MM.1S (cell line): ENCODE measurements at regions not wholly inside any gene's neighbourhood (a gene's known extent, or its start where the extent isn't known, plus 50 kb on each side); places are given as distances from the start of the nearest gene placed in this dataset.

ENCODE experiments used
- DNase-seq: peaks from one replicate; pipeline ENCODE4 v3.0.0-alpha.2; 2015
- H2AFZ ChIP-seq: fragments of 300-600 bp; sonication (generic); 2 replicates; pipeline ENCODE4 v1.6.0; 2016; ENCODE audit warnings: antibody characterized with exemption, low read length
- H3F3A ChIP-seq: fragments of 300-600 bp; sonication (generic); 2 replicates; pipeline ENCODE4 v1.6.1; 2016; ENCODE audit warnings: mild to moderate bottlenecking, antibody characterized with exemption, low read length, moderate library complexity, mixed read lengths; ENCODE audit not compliant: insufficient read depth
- H3K27ac ChIP-seq: fragments of 300-600 bp; sonication (generic); 2 replicates; pipeline ENCODE4 v1.5.1; 2016; ENCODE audit warnings: mild to moderate bottlenecking, low read length
- H3K27me3 ChIP-seq: fragments of 300-600 bp; sonication (generic); replicated peaks from 2 replicates; pipeline ENCODE4 v1.6.0; 2016; ENCODE audit warnings: low read length; ENCODE audit not compliant: insufficient read depth
- H3K36me3 ChIP-seq: fragments of 300-600 bp; sonication (generic); replicated peaks from 2 replicates; pipeline ENCODE4 v1.6.1; 2016; ENCODE audit warnings: mild to moderate bottlenecking, low read length, mixed read lengths; ENCODE audit not compliant: insufficient read depth
- H3K4me1 ChIP-seq: fragments of 300-600 bp; sonication (generic); 2 replicates; pipeline ENCODE4 v1.6.1; 2016; ENCODE audit warnings: low read length, mixed read lengths
- H3K4me2 ChIP-seq: fragments of 300-600 bp; sonication (generic); 2 replicates; pipeline ENCODE4 v1.6.0; 2016; ENCODE audit warnings: low read depth, low read length
- H3K4me3 ChIP-seq: fragments of 300-600 bp; sonication (generic); 2 replicates; pipeline ENCODE4 v1.5.1; 2016; ENCODE audit warnings: low read length, mixed read lengths
- H3K79me2 ChIP-seq: fragments of 300-600 bp; sonication (generic); 2 replicates; pipeline ENCODE4 v1.6.1; 2016; ENCODE audit warnings: mixed run types, low read length, mixed read lengths
- H3K9ac ChIP-seq: fragments of 300-600 bp; sonication (generic); 2 replicates; pipeline ENCODE4 v1.6.1; 2016; ENCODE audit warnings: low read length, mixed read lengths
- H3K9me2 ChIP-seq: fragments of 300-600 bp; sonication (generic); replicated peaks from 2 replicates; pipeline ENCODE4 v1.6.1; 2016; ENCODE audit warnings: mild to moderate bottlenecking, low read length, mixed read lengths; ENCODE audit not compliant: insufficient read depth
- H3K9me3 ChIP-seq: fragments of 300-600 bp; sonication (generic); replicated peaks from 2 replicates; pipeline ENCODE4 v1.6.1; 2016; ENCODE audit warnings: mild to moderate bottlenecking, low read length, mixed read lengths; ENCODE audit not compliant: insufficient read depth
- H4K20me1 ChIP-seq: fragments of 300-600 bp; sonication (generic); 2 replicates; pipeline ENCODE4 v1.6.1; 2016; ENCODE audit warnings: mild to moderate bottlenecking, low read length, moderate library complexity, mixed read lengths; ENCODE audit not compliant: insufficient read depth
- EZH2 ChIP-seq: fragments of 300-600 bp; sonication (generic); optimal IDR thresholded peaks from 2 replicates; pipeline ENCODE3; 2017; ENCODE audit warnings: low read depth, mild to moderate bottlenecking, antibody characterized with exemption, low read length, mixed read lengths
- EZH2phosphoT487 ChIP-seq: fragments of 300-600 bp; sonication (generic); IDR thresholded peaks from 2 replicates; pipeline ENCODE4 v1.6.1; 2018; ENCODE audit warnings: antibody characterized with exemption, low read length
- TF ChIP-seq, protein P1 (sequence below): fragments of 300-600 bp; sonication (generic); IDR thresholded peaks from 2 replicates; pipeline ENCODE4 v1.5.1; 2016; ENCODE audit warnings: antibody characterized with exemption, low read length, mixed read lengths

DNA sequence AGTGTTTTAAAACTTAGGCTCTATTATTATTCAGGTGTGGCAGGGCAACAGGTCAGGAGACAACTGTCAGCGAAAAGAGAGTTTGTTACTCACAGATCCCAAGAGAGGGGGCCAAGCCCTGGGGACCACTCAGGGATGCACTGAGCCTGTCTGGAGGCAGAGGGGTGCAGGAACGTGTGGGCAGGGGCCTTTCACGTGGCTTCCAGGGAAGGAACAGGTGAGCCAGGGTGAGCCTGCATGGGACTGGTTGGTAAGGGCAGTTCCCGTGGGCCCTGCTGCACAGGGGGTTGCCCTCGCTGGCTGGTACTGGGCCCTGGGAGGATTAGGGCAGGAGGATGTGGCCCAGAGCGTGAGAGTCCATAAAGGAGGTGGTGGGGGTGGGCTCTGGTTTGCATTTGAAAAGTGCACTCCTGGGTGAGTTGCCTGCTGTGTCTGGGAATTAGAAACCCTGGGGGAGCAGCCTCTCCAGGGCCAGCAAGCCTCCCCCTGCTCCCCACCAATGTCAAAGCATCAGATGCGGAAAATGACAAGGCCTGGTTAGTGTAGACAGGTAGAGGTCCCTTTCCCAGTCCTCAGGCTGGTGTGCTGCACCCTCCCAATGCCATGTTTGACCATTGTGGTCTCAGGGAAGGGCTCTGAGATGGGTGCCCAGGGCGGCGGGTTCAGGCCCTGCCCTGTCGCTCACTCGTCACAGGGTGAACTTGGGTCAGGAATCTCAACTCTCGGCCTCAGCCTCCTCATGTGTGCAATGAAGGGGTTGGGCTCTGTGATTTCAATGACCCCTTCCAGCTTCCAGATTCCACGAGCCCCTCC, 127.4 kb upstream of the RPS6KA2 start:
- H3K4me2 ChIP-seq, result no peak overlapping the region
- H3K79me2 ChIP-seq, result no peaks in the 10 kb centered on the region
- no peaks in the 10 kb centered on the region for H3K9me2 ChIP-seq
- no peaks in the 10 kb centered on the region for H3K27me3 ChIP-seq
- no peaks in the 10 kb centered on the region for H4K20me1 ChIP-seq
- H2AFZ ChIP-seq, result no peak overlapping the region
- no peak overlapping the region for H3K27ac ChIP-seq
- H3K4me3 ChIP-seq, result no peak overlapping the region
- TF ChIP-seq EZH2 (no peak), EZH2phosphoT487 (no peak)
- TF ChIP-seq, protein P1, sequence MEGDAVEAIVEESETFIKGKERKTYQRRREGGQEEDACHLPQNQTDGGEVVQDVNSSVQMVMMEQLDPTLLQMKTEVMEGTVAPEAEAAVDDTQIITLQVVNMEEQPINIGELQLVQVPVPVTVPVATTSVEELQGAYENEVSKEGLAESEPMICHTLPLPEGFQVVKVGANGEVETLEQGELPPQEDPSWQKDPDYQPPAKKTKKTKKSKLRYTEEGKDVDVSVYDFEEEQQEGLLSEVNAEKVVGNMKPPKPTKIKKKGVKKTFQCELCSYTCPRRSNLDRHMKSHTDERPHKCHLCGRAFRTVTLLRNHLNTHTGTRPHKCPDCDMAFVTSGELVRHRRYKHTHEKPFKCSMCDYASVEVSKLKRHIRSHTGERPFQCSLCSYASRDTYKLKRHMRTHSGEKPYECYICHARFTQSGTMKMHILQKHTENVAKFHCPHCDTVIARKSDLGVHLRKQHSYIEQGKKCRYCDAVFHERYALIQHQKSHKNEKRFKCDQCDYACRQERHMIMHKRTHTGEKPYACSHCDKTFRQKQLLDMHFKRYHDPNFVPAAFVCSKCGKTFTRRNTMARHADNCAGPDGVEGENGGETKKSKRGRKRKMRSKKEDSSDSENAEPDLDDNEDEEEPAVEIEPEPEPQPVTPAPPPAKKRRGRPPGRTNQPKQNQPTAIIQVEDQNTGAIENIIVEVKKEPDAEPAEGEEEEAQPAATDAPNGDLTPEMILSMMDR, result no peak
- no peaks in the 10 kb centered on the region for H3K4me1 ChIP-seq
- no peak for DNase-seq
- no peaks in the 10 kb centered on the region for H3K9me3 ChIP-seq
- H3K9ac ChIP-seq, result no peak overlapping the region
- H3F3A ChIP-seq, result no peaks in the 10 kb centered on the region
- no peaks in the 10 kb centered on the region for H3K36me3 ChIP-seq

DNA sequence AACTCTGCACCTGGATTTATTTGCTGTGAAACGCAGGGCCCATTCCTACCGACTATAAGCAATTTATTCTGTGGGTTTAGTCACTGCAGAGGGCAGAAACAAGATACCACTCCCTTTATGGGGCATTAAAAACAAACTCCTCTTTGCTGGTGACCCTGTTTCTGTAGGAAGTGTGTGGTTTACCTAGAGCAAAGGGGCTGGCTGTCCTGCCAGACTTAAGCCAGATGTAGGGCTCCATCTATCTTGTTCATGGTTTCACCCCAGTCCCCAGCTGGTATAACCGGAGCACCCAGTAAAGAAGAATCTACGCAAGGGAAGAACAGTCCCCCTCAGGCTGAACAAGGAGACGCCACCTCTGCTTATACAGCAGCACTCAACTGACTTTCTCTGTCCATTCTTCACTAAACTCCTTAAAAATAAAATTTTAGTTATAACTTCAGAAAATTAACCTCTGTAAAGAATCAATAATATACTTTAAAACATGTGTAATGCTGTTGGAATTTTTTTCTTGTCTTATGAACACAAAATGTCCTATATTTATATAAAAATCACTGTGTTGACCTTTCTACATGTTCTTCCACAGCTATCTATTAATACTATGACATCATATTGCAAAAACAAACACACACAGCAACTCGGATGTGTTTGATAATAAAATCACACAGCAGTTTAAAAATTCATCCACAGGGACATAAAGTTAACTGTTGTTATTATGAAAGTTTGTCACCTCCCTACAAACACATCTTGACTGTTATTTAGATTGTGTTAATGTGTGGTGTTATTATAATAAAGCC, 126.1 kb upstream of the RPS6KA2 start:
- TF ChIP-seq, protein P1, result no peak
- TF ChIP-seq EZH2 (no peak), EZH2phosphoT487 (no peak)
- no peaks in the 10 kb centered on the region for H3F3A ChIP-seq
- H3K4me3 ChIP-seq, result no peak overlapping the region
- H3K9ac ChIP-seq, result no peak overlapping the region
- no peak overlapping the region for H3K27ac ChIP-seq
- no peaks in the 10 kb centered on the region for H3K36me3 ChIP-seq
- H3K9me3 ChIP-seq, result no peaks in the 10 kb centered on the region
- no peaks in the 10 kb centered on the region for H3K79me2 ChIP-seq
- no peak overlapping the region for H3K4me2 ChIP-seq
- H3K27me3 ChIP-seq, result no peaks in the 10 kb centered on the region
- no peaks in the 10 kb centered on the region for H4K20me1 ChIP-seq
- no peak for DNase-seq
- H3K4me1 ChIP-seq, result no peaks in the 10 kb centered on the region
- H2AFZ ChIP-seq, result no peak overlapping the region
- H3K9me2 ChIP-seq, result no peaks in the 10 kb centered on the region

DNA sequence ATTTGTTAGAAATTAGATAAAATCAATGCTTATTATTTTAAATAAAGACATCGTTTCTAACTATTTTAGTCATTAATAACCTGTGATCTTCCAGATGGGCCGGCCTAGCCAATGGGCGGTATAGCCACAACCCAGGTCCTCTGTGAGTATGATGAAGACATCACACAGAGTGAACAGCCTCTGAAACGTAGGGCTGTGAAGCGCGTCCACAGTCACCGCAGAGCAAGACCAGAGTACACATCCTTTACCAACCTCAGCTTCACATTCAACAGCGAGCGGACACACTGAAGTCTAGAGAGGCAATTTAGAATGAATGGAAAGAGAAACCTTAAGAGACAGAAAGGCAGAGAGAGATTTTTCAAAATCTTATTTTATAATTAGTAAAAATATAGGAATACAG, 125.0 kb upstream of the RPS6KA2 start:
- H3K9ac ChIP-seq, result no peak overlapping the region
- no peak overlapping the region for H3K27ac ChIP-seq
- H3K4me1 ChIP-seq, result no peaks in the 10 kb centered on the region
- no peaks in the 10 kb centered on the region for H3K9me2 ChIP-seq
- no peak overlapping the region for H3K4me2 ChIP-seq
- H3K27me3 ChIP-seq, result no peaks in the 10 kb centered on the region
- no peaks in the 10 kb centered on the region for H3K79me2 ChIP-seq
- DNase-seq, result no peak
- H3K36me3 ChIP-seq, result no peaks in the 10 kb centered on the region
- no peaks in the 10 kb centered on the region for H3F3A ChIP-seq
- no peak overlapping the region for H2AFZ ChIP-seq
- H3K9me3 ChIP-seq, result no peaks in the 10 kb centered on the region
- no peak for TF ChIP-seq EZH2
- TF ChIP-seq, protein P1, result no peak
- TF ChIP-seq EZH2phosphoT487, result no peak
- no peak overlapping the region for H3K4me3 ChIP-seq
- no peaks in the 10 kb centered on the region for H4K20me1 ChIP-seq
